HG02973 (cell line): ENCODE measurements at regions not wholly inside any gene's neighbourhood (a gene's known extent, or its start where the extent isn't known, plus 50 kb on each side); places are given as distances from the start of the nearest gene placed in this dataset.
"Not testable (repeated sequence)": the region's sequence is repeated elsewhere in the genome, so short reads cannot be mapped to it uniquely, and the experiment has no call there.

ENCODE experiments used
- ATAC-seq: cut with Tn5 transposase; IDR thresholded peaks from one replicate; pipeline ENCODE4 v1.9.1; 2021; ENCODE audit warnings: moderate library complexity; ENCODE audit not compliant: unreplicated experiment

DNA sequence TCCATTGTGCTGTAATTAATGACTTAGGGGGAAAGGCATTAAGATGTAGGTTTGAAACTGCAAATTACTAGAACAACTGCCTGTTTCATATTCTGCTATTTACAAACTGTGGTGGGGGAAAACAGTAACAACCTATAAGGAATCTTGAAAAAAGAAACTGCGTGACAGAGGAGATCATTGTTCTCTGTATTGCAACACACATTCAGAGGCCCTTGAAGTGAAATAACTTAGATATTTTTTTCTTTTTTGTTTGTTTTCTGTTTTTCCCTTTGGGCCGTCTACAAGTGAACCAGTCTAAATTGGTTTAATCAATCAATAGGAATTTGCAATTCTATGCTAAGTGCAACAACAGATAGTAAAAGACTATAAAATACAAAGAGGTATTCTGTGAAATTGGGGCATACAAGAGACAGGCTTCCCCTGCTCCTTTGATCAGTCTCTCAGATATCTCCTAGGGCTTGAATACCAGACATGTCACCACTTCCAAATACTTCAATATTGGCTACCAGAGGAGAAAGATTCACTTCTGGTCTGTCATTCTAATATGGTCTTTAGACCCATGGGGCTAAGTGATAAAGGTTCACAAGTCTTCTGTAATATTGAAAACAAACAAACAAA, 2055.1 kb upstream of the CELF4 start:
- ATAC-seq = no peak

DNA sequence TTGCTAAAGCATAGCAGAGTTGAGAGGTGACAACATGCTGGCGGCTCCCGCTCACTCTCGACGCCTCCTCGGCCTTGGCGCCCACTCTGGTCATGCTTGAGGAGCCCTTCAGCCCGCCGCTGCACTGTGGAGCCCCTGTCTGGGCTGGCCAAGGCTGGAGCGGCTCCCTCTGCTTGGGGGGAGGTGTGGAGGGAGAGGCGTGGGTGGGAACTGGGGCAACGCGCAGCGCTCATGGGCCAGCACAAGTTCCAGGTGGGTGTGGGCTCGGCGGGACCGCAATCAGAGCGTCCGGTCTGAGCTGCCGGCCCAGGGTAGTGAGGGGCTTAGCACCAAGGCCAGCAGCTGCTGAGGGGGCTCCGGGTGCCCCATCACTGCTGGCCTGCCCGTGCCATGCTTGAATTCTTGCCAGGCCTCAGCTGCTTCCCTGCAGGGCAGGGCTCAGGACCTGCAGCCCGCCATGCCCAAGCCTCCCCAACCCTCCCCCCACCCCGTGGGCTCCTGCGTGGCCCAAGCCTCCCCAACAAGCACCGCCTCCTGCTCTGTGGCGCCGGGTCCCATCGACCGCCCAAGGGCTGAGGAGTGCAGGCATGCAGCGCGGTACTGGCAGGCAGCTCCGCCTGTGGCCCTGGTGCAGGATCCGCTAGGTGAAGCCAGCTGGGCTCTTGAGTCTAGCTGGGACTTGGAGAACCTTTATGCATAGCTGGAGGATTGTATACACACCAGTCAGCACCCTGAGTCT, 2052.8 kb upstream of the CELF4 start:
- ATAC-seq = no peak

GRCh38 chr18:39611381-39612100, 2045.9 kb upstream of the CELF4 start:
- ATAC-seq = no peak

- no peak for ATAC-seq
Observed at GRCh38 chr18:39607034-39607433, 2041.4 kb upstream of the CELF4 start.

DNA sequence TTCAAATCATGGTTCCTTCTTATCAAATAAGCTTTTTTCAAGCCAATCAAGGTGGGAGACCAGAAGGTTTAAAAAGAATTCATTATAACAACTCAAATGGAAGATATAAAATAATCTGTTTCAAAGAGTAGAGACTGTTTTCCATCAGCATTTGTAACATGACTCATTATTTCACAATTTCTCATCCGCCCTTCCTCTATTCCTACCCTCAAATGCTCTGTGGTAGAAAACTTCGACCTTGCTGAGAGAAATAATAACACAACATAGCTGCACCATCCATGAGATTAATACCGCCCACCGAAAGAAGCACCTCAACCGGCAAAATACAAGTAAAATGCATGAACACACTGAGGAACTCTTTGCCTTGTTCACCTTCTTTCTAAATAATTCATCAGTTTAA, 2039.2 kb upstream of the CELF4 start:
- no peak for ATAC-seq

DNA sequence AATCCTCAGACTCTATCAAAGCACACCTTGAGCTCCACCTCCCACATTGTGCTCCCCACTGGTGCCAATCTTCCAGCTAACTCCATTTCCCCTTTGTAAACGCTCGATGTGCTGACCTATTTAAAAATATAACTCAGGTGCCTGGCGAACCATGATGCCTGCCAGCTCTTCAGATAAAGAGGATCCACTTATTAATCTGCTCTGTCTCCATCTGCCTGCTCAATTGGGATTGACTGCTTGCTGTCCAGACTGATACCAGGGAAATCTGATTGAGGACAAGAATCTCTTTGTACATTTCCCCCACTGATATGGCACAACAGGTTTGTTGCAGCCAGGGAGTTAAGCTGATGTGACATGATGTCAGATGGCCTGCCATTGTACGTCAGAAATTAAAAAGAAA, 2036.5 kb upstream of the CELF4 start:
- no peak for ATAC-seq

DNA sequence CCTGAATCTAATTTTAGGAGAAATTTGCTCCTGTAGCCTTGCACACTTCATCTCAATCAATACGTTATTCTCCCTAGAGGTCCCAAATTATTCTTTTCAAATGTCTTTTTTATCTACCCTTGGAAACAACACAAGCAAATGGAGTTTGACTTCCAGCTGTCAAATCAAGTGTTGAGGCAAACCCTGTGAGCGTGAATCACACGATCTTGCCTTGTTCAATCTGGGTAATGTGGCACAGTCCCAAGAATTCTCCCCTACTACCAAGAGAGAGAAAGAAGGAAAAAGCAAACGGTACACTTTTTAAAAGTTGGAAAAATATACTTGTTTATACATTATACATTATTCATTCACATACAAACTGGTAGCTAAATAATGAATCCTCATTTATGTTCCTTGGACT, 2035.3 kb upstream of the CELF4 start:
- ATAC-seq = no peak

DNA sequence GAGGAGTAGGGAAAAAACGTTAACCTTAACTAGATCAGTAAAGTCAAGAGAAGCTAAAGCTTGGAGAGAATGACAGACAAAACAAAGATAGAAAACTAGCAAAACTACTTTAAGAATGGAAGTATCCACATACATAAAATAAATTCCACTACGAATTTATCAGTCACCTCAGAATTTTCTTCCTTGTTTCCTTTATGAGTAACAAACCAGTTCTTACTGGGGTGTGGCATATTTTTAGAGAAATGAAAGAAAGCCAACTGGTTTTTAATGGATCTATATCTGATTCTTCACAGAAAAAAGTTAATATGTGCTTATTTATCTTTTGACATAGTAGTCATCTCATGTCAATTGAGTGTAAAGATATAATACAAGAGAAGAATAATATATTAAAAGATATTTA, 2033.7 kb upstream of the CELF4 start:
- no peak for ATAC-seq

GRCh38 chr18:39596891-39597290, 2031.3 kb upstream of the CELF4 start:
- no peak for ATAC-seq

DNA sequence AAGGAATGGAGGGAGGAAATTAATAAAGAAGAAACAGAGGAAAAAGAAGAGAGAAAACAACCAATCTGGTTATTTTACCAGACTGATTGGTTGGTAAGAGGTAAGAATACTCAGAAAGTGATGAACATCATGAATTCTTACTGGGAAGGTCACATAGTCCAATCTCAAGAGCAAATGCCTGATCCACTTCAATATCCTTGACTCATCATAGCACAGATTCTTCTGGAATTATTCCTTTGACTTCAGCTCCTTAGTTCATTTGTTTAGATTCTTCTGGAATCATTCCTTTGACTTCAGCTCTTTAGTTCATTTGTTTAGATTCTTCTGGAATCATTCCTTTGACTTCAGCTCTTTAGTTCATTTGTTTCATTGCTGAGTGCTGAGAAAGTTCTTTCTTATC, 2030.6 kb upstream of the CELF4 start:
- no peak for ATAC-seq

GRCh38 chr18:39594206-39594605, 2028.6 kb upstream of the CELF4 start:
- ATAC-seq = no peak

DNA sequence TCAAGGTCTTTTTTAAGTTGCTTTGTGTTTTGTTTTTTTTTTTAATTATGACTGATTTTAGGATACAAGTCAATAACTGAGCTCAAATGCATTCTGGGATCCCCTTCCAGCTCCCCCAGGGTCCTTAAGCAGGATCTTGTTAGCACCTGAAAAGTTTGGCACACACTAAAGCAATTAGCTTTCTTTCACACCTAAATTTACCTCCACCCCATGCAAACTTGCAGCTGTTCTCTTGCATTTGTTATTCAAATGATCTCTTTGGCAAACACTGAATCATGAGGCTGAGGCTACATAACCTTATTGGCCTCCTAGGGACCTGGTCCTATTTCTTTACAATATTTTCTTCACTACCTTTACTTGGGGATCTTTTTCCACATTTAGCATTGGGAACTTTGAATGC, 2026.1 kb upstream of the CELF4 start:
- ATAC-seq = no peak

DNA sequence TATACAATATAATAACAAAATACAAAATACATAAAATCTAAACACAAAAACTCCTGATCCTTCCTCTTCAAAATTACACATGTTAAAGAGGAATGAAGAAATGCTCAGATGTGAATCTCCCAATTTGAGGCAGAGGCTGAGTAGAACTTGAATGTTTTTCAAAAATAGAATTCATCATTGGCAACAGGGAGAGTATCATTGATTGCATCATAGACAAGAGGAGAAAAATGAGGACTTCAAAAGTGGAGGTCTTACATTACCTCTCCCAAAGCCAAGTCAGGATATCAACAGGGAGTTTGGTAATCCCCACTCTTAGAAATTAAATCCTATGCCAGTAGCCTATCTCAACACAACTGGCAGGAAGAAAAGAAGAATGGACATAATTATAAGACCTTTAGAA, 2023.9 kb upstream of the CELF4 start:
- no peak for ATAC-seq

- no peak for ATAC-seq
Observed at GRCh38 chr18:39587586-39587985, 2022.0 kb upstream of the CELF4 start.

GRCh38 chr18:39586741-39587140, 2021.1 kb upstream of the CELF4 start:
- no peak for ATAC-seq

GRCh38 chr18:39574897-39575296, 2009.3 kb upstream of the CELF4 start:
- ATAC-seq = no peak

DNA sequence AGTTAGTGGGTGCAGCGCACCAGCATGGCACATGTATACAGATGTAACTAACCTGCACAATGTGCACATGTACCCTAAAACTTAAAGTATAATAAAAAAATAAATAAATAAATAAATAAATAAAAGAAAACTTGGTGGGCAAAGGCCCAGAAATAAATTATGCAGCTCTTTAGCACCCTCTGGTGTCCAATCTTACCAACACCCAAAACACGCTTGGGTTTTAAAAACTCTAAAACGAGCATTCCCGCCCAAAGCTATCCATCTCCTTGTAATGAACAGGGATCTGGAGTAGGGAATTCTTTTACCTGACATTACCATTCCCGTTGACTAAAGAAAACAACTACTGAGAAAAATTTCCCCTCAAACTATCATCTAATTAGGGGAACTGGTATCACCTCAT, 2005.9 kb upstream of the CELF4 start:
- ATAC-seq = no peak

- ATAC-seq = not testable (repeated sequence)
Observed at GRCh38 chr18:39565551-39566230, 2000.1 kb upstream of the CELF4 start.

DNA sequence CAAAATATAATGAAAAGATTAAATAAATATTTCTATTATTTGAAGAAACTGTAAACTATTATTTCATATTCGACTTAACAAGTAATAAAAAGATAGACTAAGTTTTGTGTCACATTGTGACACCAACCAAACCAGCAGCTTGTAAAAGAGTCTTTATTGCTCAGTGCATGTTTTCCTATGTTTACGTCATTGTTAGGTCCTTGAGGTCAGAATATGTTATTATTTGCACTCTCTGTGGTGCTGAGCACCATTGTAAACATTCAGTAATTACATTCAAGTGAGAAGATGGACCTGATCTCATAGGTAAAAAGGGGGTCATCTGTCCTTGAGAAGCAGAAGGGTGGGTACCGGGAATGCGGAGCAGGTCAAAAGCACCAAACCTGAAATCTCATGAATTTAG, 1999.1 kb upstream of the CELF4 start:
- no peak for ATAC-seq

DNA sequence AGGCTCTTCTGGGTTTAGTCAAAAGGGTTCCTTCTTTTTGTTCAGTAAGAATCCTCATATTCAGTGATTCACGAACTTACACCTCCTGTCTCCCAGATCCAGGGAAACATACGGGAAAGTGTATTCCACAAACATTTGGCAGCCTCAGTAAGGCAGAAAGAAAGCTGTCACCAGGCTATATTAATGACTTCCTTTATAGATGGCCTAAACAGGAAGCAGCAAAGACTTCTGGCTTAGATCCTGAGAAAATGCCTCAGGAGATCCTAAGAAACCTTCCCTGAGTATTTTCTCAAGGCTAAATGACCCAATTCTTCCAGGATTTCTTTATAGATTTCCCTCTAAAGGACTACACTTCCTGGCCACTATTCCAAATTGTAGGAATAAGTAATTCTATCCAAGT, 1995.5 kb upstream of the CELF4 start:
- no peak for ATAC-seq

DNA sequence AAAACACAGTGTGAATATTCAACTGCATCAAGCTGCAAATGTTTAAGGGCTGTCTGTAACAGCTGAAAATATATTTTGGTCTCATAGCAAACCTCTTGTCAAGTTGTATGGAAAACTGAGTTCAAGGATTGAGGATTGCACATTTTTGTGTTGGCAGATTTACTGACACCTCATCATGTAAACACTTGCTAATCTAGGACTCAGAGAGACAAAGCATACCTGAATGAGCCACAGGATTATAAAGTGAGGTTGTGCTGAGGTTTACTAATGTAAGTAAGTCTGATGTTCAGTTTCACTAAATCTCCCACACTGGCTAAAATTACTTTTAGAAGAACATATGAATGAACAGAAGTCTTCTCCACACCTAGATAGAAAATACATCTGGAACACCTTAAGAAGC, 1993.1 kb upstream of the CELF4 start:
- no peak for ATAC-seq

GRCh38 chr18:39555496-39555895, 1989.9 kb upstream of the CELF4 start:
- no peak for ATAC-seq
